OCI-LY7 (cell line): ENCODE measurements at regions not wholly inside any gene's neighbourhood (a gene's known extent, or its start where the extent isn't known, plus 50 kb on each side); places are given as distances from the start of the nearest gene placed in this dataset.

ENCODE experiments used
- BruUV-seq: library from RNA; stranded (reverse); fragments of 400-500 nt; replicated peaks from 2 replicates; lab custom pipeline; 2021; lab: Mats Ljungman, UMichigan
- CTCF ChIA-PET: fragments of 300-600 bp; sonication (Branson Sonifier 250); formaldehyde crosslinking; loops from one replicate; lab custom pipeline; 2022; ENCODE audit warnings: antibody characterized with exemption; ENCODE audit not compliant: unreplicated experiment; lab: Charles Lee
- POLR2A ChIA-PET: fragments of 300-600 bp; sonication (Branson Sonifier 250); formaldehyde crosslinking; loops from one replicate; lab custom pipeline; 2022; ENCODE audit warnings: antibody characterized with exemption; lab: Charles Lee
- DNase-seq: peaks from one replicate; pipeline ENCODE4 v3.0.0-alpha.2; 2015; ENCODE audit warnings: low spot score
- H2AFZ ChIP-seq: fragments of 200-600 bp; sonication (generic), shearing (Covaris generic); 2 replicates; pipeline ENCODE4 v1.6.1; 2014; ENCODE audit warnings: mild to moderate bottlenecking, antibody characterized with exemption, low read length, moderate library complexity
- H3K27ac ChIP-seq: fragments of 200-600 bp; sonication (generic); 2 replicates; pipeline ENCODE4 v1.5.1; 2014; ENCODE audit warnings: mixed run types, low read depth, mild to moderate bottlenecking, moderate library complexity, low read length, inconsistent platforms; ENCODE audit not compliant: poor library complexity, severe bottlenecking
- H3K36me3 ChIP-seq: fragments of 200-600 bp; sonication (generic); 2 replicates; pipeline ENCODE4 v1.6.1; 2014; ENCODE audit warnings: mild to moderate bottlenecking, antibody characterized with exemption, low read length, moderate library complexity, mixed read lengths; ENCODE audit not compliant: insufficient read depth
- H3K4me1 ChIP-seq: fragments of 200-600 bp; sonication (generic); 2 replicates; pipeline ENCODE4 v1.5.1; 2014; ENCODE audit warnings: mild to moderate bottlenecking, low read length; ENCODE audit not compliant: insufficient read depth, poor library complexity, severe bottlenecking
- H3K4me2 ChIP-seq: fragments of 200-600 bp; sonication (generic); 2 replicates; pipeline ENCODE4 v1.6.1; 2014; ENCODE audit warnings: mild to moderate bottlenecking, low read length
- H3K4me3 ChIP-seq: fragments of 200-600 bp; sonication (generic); 2 replicates; pipeline ENCODE4 v1.5.1; 2014; ENCODE audit warnings: mild to moderate bottlenecking, low read depth, low read length; ENCODE audit not compliant: poor library complexity, severe bottlenecking
- H3K79me2 ChIP-seq: fragments of 200-600 bp; sonication (generic); 2 replicates; pipeline ENCODE4 v1.6.1; 2016; ENCODE audit warnings: low read depth, mild to moderate bottlenecking, low read length, moderate library complexity, mixed read lengths; ENCODE audit not compliant: insufficient read depth
- H3K9me2 ChIP-seq: fragments of 200-600 bp; sonication (generic); 2 replicates; pipeline ENCODE4 v1.6.1; 2016; ENCODE audit warnings: mild to moderate bottlenecking, low read length, mixed read lengths; ENCODE audit not compliant: insufficient read depth
- H3K9me3 ChIP-seq: fragments of 200-600 bp; sonication (generic); 2 replicates; pipeline ENCODE4 v1.6.1; 2014; ENCODE audit warnings: mild to moderate bottlenecking, mixed run types, low read length, mixed read lengths
- H4K20me1 ChIP-seq: fragments of 200-600 bp; sonication (generic); 2 replicates; pipeline ENCODE4 v1.6.1; 2014; ENCODE audit warnings: mild to moderate bottlenecking, antibody characterized with exemption, low read length, moderate library complexity, mixed read lengths; ENCODE audit not compliant: insufficient read depth
- EZH2phosphoT487 ChIP-seq: fragments of 200-600 bp; sonication (generic); IDR thresholded peaks from 2 replicates; pipeline ENCODE4 v1.6.1; 2018; ENCODE audit warnings: low read depth, borderline replicate concordance, mild to moderate bottlenecking, mixed run types, antibody characterized with exemption, low read length, moderate library complexity, mixed read lengths
- intact Hi-C: fragments of 100-400 bp; cut with micrococcal nuclease; formaldehyde crosslinking; loops from one replicate; pipeline ENCODE4 v1.10.0; 2022; ENCODE audit not compliant: unreplicated experiment
- TF ChIP-seq, protein P1 (sequence below): fragments of 200-600 bp; sonication (generic); conservative IDR thresholded peaks from 2 replicates; pipeline ENCODE4 v1.5.1; 2014; ENCODE audit warnings: mild to moderate bottlenecking, antibody characterized with exemption, low read length, moderate library complexity, mixed read lengths

DNA sequence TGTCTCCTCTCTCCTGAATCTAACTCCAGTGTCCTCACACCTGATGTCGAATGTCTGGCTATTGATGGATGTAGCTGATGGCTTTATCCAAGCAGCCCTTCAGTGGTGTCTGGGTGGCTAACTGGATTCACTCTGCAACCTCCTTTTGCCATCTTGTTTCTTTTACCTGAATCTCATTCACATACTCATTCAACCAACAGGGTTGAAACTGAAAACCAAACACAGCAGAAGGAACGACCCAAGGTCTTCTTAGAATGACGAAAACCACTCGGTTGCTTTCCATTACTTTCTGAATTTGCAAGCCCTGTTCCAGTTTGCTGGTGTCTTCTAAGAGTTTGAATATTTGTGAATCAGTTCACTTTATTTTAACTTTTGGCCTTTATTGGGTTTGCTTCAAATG lies 424.3 kb upstream of the CXADR start:
- ChIA-PET CTCF (no interaction called here), POLR2A (interaction anchor here (1.4 kb wide), 1 partner anchor 16 kb away, joined by 3 read pairs; no protein-coding TSS in a partner anchor)
- Histone ChIP-seq H4K20me1 (no peaks in the 10 kb centered on the region), H3K79me2 (no peaks in the 10 kb centered on the region), H3K4me3 (no peak overlapping the region), H3K36me3 (no peaks in the 10 kb centered on the region), H2AFZ (no peak overlapping the region), H3K9me2 (no peaks in the 10 kb centered on the region), H3K4me1 (no peaks in the 10 kb centered on the region), H3K27ac (no peak overlapping the region), H3K4me2 (no peak overlapping the region), H3K9me3 (no peaks in the 10 kb centered on the region)
- intact Hi-C loops: no loop called here
- no peak for DNase-seq
- no peak for TF ChIP-seq EZH2phosphoT487
- TF ChIP-seq, protein P1, sequence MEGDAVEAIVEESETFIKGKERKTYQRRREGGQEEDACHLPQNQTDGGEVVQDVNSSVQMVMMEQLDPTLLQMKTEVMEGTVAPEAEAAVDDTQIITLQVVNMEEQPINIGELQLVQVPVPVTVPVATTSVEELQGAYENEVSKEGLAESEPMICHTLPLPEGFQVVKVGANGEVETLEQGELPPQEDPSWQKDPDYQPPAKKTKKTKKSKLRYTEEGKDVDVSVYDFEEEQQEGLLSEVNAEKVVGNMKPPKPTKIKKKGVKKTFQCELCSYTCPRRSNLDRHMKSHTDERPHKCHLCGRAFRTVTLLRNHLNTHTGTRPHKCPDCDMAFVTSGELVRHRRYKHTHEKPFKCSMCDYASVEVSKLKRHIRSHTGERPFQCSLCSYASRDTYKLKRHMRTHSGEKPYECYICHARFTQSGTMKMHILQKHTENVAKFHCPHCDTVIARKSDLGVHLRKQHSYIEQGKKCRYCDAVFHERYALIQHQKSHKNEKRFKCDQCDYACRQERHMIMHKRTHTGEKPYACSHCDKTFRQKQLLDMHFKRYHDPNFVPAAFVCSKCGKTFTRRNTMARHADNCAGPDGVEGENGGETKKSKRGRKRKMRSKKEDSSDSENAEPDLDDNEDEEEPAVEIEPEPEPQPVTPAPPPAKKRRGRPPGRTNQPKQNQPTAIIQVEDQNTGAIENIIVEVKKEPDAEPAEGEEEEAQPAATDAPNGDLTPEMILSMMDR: no peak
- BruUV-seq: no TSS peak

DNA sequence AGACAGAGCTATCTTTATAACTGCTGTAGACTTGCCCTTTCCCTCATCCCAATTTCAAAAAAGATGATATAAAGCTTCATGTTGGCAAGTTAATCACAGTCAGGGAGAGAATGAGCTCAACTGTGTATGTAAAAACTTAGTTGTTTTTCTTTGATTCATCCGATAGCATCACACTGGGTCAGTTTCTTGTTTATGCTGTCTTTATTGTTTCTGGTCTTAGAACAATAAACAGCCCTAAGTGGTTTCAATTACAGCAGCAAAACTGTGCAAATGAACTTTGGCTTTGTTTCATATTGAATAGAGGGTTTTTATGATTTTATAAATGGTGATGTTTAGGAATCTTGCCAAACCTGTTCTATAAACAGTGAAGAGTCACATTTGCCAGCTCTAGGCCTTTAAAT lies 423.8 kb upstream of the CXADR start:
- no peaks in the 10 kb centered on the region for H3K4me1 ChIP-seq
- CTCF ChIA-PET: no interaction called here
- H3K79me2 ChIP-seq: no peaks in the 10 kb centered on the region
- H3K36me3 ChIP-seq: no peaks in the 10 kb centered on the region
- DNase-seq: no peak
- no peak overlapping the region for H2AFZ ChIP-seq
- TF ChIP-seq, protein P1: no peak
- no peak for TF ChIP-seq EZH2phosphoT487
- no peak overlapping the region for H3K27ac ChIP-seq
- H4K20me1 ChIP-seq: no peaks in the 10 kb centered on the region
- no peaks in the 10 kb centered on the region for H3K9me3 ChIP-seq
- no TSS peak for BruUV-seq
- no peaks in the 10 kb centered on the region for H3K9me2 ChIP-seq
- H3K4me2 ChIP-seq: no peak overlapping the region
- POLR2A ChIA-PET: interaction anchor here (1.4 kb wide), 1 partner anchor 17 kb away, joined by 3 read pairs; no protein-coding TSS in a partner anchor
- H3K4me3 ChIP-seq: no peak overlapping the region
- intact Hi-C loops: no loop called here

DNA sequence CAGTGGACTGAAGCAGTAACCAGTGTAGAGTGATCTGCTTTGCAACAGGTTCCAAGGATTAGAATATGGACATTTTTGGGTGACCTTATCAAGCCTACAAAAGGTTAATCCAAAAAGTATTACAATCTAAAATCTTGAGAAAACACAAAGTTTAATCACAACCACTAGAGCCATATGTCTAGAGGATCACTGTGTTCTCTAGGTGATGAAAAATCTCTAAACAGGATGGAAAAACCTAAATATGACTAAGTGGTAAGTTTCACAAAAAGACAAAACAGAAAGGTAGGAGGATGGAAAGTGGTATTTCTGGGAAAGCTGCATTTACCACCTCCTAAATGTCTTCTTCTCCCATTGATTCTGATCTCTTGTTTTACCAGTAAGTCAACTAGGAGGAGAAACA lies 411.1 kb upstream of the CXADR start:
- no TSS peak for BruUV-seq
- intact Hi-C loops: no loop called here

More for the DNA sequence above, 411.1 kb upstream of the CXADR start:
- no peak for DNase-seq
- ChIA-PET POLR2A (interaction anchor here (0.6 kb wide), 1 partner anchor 1666 kb away, joined by 7 read pairs; no protein-coding TSS in a partner anchor), CTCF (no interaction called here)
- H2AFZ ChIP-seq: no peak overlapping the region
- H3K27ac ChIP-seq: no peak overlapping the region
- no peak overlapping the region for H3K4me2 ChIP-seq
- no peaks in the 10 kb centered on the region for H3K4me1 ChIP-seq
- no peaks in the 10 kb centered on the region for H3K79me2 ChIP-seq
- no peaks in the 10 kb centered on the region for H3K36me3 ChIP-seq
- H3K4me3 ChIP-seq: no peak overlapping the region
- no peaks in the 10 kb centered on the region for H3K9me3 ChIP-seq
- no peak for TF ChIP-seq EZH2phosphoT487
- TF ChIP-seq, protein P1: no peak
- no peaks in the 10 kb centered on the region for H4K20me1 ChIP-seq
- H3K9me2 ChIP-seq: no peaks in the 10 kb centered on the region
